Midbrain (tissue), 1 donor: ENCODE measurements at regions not wholly inside any gene's neighbourhood (a gene's known extent, or its start where the extent isn't known, plus 50 kb on each side); places are given as distances from the start of the nearest gene placed in this dataset.
"Not testable (repeated sequence)": the region's sequence is repeated elsewhere in the genome, so short reads cannot be mapped to it uniquely, and the experiment has no call there.

Source experiments
- DNase-seq: peaks from one replicate; lab custom pipeline; 2025; lab: John Stamatoyannopoulos, UW

DNA sequence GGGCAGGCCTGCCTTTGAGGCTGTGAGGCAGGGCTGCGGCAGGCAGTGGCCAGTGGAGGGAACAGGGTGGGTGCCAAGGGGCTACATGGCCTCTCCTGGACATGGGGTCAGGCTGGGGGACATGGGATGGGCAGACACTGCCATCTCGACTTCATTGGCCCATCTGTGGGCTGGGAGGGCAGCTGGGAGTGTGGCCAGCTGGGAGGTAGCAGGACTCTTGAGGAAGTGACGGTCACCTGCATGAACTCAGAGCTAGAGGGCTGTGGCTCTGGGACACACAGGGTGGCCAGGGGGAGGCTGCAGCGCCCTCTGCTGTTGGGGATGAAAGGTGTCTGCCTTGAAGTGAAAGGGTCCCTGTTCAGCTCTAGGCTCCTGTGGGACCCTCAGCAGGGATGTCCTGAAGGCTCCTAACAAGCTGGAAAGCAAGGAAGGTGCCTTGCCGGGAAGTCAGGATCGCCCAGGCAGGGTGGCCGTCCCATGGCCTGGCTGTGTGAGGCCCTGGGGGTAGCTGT, 244.0 kb downstream of the ANKRD30B start:
- not testable (repeated sequence) for DNase-seq

GRCh38 chr18:14992758-14993157, 244.8 kb downstream of the ANKRD30B start:
- not testable (repeated sequence) for DNase-seq

GRCh38 chr18:14995023-14995422, 247.1 kb downstream of the ANKRD30B start:
- DNase-seq = not testable (repeated sequence)

GRCh38 chr18:14997357-14997756, 249.4 kb downstream of the ANKRD30B start:
- no peak for DNase-seq

GRCh38 chr18:14997899-14998298, 249.9 kb downstream of the ANKRD30B start:
- not testable (repeated sequence) for DNase-seq

GRCh38 chr18:14998360-14999042, 250.5 kb downstream of the ANKRD30B start:
- DNase-seq = not testable (repeated sequence)

- DNase-seq = no peak
Measured at GRCh38 chr18:14999085-14999975, 251.4 kb downstream of the ANKRD30B start.

DNA sequence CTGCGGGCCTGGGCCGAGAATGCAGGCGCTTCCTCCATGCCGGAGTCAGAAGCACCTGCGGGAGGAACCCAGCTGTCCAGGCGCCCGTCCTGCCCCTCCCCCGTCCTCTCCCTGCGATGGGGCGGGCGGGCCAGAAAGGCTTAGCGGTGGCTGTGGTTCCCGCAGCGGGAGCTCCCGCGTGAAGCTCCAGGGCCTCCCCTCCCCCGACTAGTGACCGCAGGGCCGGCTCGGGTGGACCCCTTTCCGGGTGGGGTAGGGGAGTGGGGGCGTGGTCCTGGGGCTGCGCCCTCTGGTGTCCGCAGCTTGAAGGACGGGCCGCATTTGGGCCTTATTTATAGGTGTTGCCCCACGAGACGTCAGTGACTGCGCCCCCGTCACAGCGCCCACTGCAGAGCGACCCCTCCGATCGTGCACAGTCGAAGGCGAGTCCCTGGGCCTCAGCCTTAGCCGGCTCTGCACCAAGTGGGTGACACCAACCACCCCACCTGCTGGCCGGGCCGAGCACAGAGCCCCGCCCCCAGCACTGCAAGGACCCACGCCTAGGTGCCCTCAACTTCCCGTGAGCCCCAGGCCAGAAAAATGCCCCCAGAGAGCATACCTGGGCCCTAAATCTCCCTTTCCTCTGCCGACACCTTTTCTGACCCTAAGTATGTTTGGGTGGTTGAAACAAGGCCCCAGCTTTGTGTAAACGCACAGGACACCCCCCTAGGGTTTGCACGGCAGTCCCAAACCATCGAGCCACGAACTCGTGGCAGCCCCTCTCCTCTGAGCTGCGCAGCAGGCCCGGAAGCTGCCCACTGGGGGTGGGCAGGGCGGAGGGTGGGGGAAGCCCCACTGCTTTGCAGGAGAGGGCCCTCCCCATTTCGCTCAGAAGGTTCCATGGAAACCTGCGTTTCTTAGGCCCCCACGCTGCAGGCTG, 252.4 kb downstream of the ANKRD30B start:
- DNase-seq = not testable (repeated sequence)

- DNase-seq = not testable (repeated sequence)
Measured at GRCh38 chr18:15001038-15001794, 253.2 kb downstream of the ANKRD30B start.

DNA sequence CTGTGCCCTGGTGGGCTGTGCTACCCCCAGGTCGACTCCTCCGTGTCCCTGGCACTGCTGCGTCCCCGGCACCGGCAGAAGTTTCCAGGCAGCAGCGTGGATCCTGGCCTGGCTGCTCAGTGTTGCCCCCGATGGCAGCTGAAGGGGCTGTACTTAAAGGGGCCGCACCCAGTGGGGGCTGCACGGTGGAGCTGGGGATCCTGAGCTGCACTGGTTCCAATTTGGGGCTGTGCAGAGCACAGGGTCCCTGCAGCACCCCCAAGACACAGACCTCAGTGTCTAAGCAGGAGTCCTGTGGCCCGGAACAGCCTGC, 253.8 kb downstream of the ANKRD30B start:
- not testable (repeated sequence) for DNase-seq

GRCh38 chr18:15002765-15003164, 254.8 kb downstream of the ANKRD30B start:
- DNase-seq = not testable (repeated sequence)

DNA sequence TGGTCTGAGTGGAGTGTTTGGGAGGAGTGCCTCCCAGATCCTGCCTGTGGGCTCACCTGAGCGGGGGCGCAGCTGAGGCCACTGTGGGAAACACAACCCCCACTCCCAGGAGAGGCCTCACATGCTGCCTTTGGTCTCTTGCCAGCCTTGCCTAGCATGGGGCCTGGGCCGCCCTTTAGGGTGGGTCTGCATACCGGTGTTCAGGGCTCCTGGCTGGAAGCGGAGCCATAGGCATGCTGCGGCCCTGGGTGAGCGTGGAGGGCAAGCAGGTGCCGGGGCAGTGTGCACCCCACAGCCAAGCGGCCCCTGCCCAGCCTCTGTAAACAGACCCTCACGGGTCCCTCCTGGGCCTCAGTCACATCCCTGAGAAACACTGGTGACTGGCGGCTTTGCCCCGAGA, 255.3 kb downstream of the ANKRD30B start:
- not testable (repeated sequence) for DNase-seq

GRCh38 chr18:15003636-15004269, 255.8 kb downstream of the ANKRD30B start:
- DNase-seq = not testable (repeated sequence)

DNA sequence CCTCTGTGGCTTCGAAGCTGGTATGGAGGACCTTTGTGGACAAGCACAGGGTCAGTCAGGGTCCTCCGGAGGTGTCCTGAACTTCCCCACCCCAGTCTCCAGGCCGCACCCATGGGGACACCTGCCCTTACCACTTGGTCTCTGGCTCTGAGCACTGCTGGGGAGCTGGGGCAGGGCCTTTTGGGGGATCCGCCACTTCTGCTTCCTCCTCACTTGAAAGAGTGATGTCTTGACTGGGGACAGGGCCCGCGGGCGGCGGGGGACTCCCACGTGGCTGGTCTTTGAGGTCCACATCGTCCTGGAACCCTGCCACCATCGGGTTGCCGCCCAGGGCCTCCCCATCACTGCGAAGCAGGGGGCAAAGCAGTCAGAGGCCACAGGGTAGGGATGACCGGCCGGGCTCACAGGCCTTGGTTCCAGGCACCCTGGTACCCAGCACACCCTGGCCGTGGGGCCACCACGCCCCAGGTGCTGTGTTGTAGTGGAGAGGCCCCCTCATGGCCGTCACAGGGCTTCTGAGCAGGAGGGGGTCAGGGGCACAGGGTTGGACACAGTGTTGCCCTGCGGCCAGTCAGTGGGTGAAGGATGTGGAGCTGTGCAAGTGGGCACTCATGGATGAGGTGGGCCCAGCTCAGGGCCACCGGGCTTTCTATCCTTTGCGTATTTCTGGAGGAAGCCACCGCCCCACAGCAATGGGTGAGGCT, 256.4 kb downstream of the ANKRD30B start:
- not testable (repeated sequence) for DNase-seq

- DNase-seq = no peak
Measured at GRCh38 chr18:15005313-15006130, 257.6 kb downstream of the ANKRD30B start.

GRCh38 chr18:15006616-15007015, 258.6 kb downstream of the ANKRD30B start:
- DNase-seq = not testable (repeated sequence)

DNA sequence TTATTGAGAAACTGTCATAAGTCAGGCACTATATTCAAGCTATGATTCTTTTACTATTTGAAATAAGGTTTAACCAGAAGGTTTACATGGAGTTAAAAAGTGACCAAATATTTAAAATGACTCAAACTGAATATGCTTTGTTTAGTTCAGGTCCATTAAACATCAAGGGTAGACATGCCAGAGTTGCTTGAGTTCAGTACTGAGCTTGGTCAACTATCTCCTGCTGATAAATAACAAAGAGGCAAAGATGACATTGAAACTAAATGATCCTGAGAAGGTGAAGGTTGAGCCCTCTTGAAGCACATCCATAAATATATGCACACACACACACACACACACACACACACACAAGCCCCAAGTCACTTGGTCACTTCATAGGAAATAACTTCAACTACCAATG, 278.1 kb downstream of the ANKRD30B start:
- DNase-seq = not testable (repeated sequence)

GRCh38 chr18:15028037-15028436, 280.1 kb downstream of the ANKRD30B start:
- DNase-seq = not testable (repeated sequence)

DNA sequence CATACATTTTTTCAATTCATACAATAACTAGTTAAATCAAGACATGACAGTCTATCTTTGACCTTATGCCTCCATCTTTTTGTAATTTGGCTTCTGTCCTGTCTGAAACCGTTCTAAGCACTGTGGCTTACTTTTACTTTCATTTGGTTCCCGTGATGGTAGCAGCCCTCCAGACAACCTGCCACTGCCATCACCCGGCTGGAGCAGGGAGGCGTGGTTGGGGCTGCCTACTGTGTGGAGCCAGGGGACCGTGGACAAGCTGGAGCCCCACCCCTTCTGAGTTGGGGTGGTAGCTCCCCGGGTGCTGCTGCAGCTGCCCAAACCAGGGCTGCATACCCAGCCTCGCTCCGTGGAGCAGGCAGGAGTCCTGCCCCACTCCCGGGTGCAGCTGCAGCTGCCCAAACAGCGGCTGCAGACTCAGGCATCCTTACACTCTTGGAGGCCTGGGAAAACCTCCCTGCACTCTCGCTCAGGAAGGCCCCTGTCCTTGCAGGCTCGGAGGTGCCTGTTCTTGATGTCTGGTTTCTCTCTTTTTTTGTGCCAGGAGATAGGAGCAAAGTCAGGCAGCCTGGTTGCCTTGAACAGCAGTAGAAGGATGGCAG, 312.4 kb downstream of the ANKRD30B start:
- DNase-seq = not testable (repeated sequence)
